GM18505 (cell line): ENCODE measurements at regions not wholly inside any gene's neighbourhood (a gene's known extent, or its start where the extent isn't known, plus 50 kb on each side); places are given as distances from the start of the nearest gene placed in this dataset.

ENCODE experiments used
- ATAC-seq: cut with Tn5 transposase; IDR thresholded peaks from one replicate; pipeline ENCODE4 v1.9.1; 2021; ENCODE audit not compliant: unreplicated experiment
- POLR2A ChIP-seq: IDR thresholded peaks from 4 replicates; pipeline ENCODE4 v1.6.1; 2011; ENCODE audit warnings: borderline replicate concordance; ENCODE audit not compliant: insufficient read depth, insufficient read length; ENCODE audit errors: extremely low read depth

GRCh38 chr5:114999176-114999575, 170.5 kb downstream of the TRIM36 start:
- no peak for TF ChIP-seq POLR2A
- no peak for ATAC-seq

- TF ChIP-seq POLR2A: no peak
- ATAC-seq: no peak
Observed at GRCh38 chr5:114989512-114989911, 180.2 kb downstream of the TRIM36 start.

GRCh38 chr5:114988096-114988495, 181.6 kb downstream of the TRIM36 start:
- no peak for TF ChIP-seq POLR2A
- ATAC-seq: no peak

GRCh38 chr5:114984796-114985195, 184.9 kb downstream of the TRIM36 start:
- TF ChIP-seq POLR2A: no peak
- no peak for ATAC-seq

GRCh38 chr5:114981111-114981510, 188.6 kb downstream of the TRIM36 start:
- no peak for ATAC-seq
- TF ChIP-seq POLR2A: no peak

GRCh38 chr5:114977979-114978573, 191.6 kb downstream of the TRIM36 start:
- peak; percentile 78 for ATAC-seq
- TF ChIP-seq POLR2A: no peak

- ATAC-seq: no peak
- TF ChIP-seq POLR2A: no peak
Observed at GRCh38 chr5:114969482-114969881, 200.2 kb downstream of the TRIM36 start.

GRCh38 chr5:114957384-114957783, 212.3 kb downstream of the TRIM36 start:
- TF ChIP-seq POLR2A: no peak
- ATAC-seq: peak; percentile 76

GRCh38 chr5:114953565-114953964, 216.1 kb downstream of the TRIM36 start:
- no peak for TF ChIP-seq POLR2A
- ATAC-seq: no peak

- TF ChIP-seq POLR2A: no peak
- no peak for ATAC-seq
Observed at GRCh38 chr5:114952876-114953275, 216.8 kb downstream of the TRIM36 start.

GRCh38 chr5:114949756-114950155, 220.0 kb downstream of the TRIM36 start:
- no peak for ATAC-seq
- TF ChIP-seq POLR2A: no peak

GRCh38 chr5:114948986-114949621, 220.6 kb downstream of the TRIM36 start:
- TF ChIP-seq POLR2A: no peak
- ATAC-seq: no peak

- no peak for ATAC-seq
- TF ChIP-seq POLR2A: no peak
Observed at GRCh38 chr5:114948363-114948762, 221.3 kb downstream of the TRIM36 start.

GRCh38 chr5:114940709-114941108, 229.0 kb downstream of the TRIM36 start:
- no peak for ATAC-seq
- no peak for TF ChIP-seq POLR2A
